HEK293 (cell line): ENCODE measurements at regions not wholly inside any gene's neighbourhood (a gene's known extent, or its start where the extent isn't known, plus 50 kb on each side); places are given as distances from the start of the nearest gene placed in this dataset.

ENCODE experiments used
- CTCF ChIA-PET: fragments of 350-600 bp; formaldehyde crosslinking; extraction: SDS; loops from one replicate; lab custom pipeline; 2021; ENCODE audit warnings: antibody characterized with exemption; lab: Yijun Ruan, JAX
- POLR2A ChIA-PET: fragments of 300-600 bp; formaldehyde crosslinking; extraction: SDS; loops from one replicate; lab custom pipeline; 2020; ENCODE audit warnings: antibody characterized with exemption, inconsistent platforms; lab: Yijun Ruan, JAX
- H3K27ac ChIP-seq: fragments of 200-500 bp; sonication (Bioruptor generic); 2 replicates; pipeline ENCODE4 v1.5.1; 2014; ENCODE audit warnings: low read depth, low read length, control low read depth, inconsistent platforms; ENCODE audit errors: extremely low read depth
- H3K36me3 ChIP-seq, 2 experiments: fragments of 200-500 bp in 1 of 2; sonication (Bioruptor generic) in 1 of 2; 1 replicate in 1 of 2; 2 replicates in 1 of 2; pipeline ENCODE4 v1.5.1; 2014 to 2017; ENCODE audit warnings: inconsistent platforms in 2 of 2, low read length in 2 of 2; ENCODE audit not compliant: control insufficient read depth in 2 of 2, insufficient read depth in 1 of 2
- H3K4me1 ChIP-seq: fragments of 200-500 bp; sonication (Bioruptor generic); 2 replicates; pipeline ENCODE4 v1.5.1; 2014; ENCODE audit warnings: mild to moderate bottlenecking, low read length, inconsistent platforms; ENCODE audit not compliant: control insufficient read depth, insufficient read depth
- H3K4me3 ChIP-seq: 2 replicates; pipeline ENCODE4 v1.5.1; 2011; ENCODE audit warnings: low read depth, mild to moderate bottlenecking, control low read depth, low read length, moderate library complexity
- H3K9me3 ChIP-seq: fragments of 200-500 bp; sonication (Bioruptor generic); 2 replicates; pipeline ENCODE4 v1.5.1; 2014; ENCODE audit warnings: low read depth, low read length, inconsistent platforms; ENCODE audit not compliant: control insufficient read depth, insufficient read depth
- BCL11A ChIP-seq: fragments of 450-650 bp; formaldehyde crosslinking; IDR thresholded peaks from 2 replicates; pipeline ENCODE4 v1.5.1; 2016; ENCODE audit warnings: low read depth, missing biosample characterization, missing genetic modification characterization
- BCL11B ChIP-seq: fragments of 450-650 bp; formaldehyde crosslinking; IDR thresholded peaks from 2 replicates; pipeline ENCODE4 v1.5.1; 2016; ENCODE audit warnings: low read depth, missing biosample characterization, missing genetic modification characterization
- GLI4 ChIP-seq: fragments of 450-650 bp; formaldehyde crosslinking; IDR thresholded peaks from 2 replicates; pipeline ENCODE4 v1.5.1; 2016; ENCODE audit warnings: missing biosample characterization, missing genetic modification characterization
- KLF17 ChIP-seq: fragments of 450-650 bp; formaldehyde crosslinking; IDR thresholded peaks from 2 replicates; pipeline ENCODE4 v1.5.1; 2016; ENCODE audit warnings: missing biosample characterization, missing genetic modification characterization
- TCF7L2 ChIP-seq: IDR thresholded peaks from 2 replicates; pipeline ENCODE4 v1.6.1; 2011; ENCODE audit warnings: low read depth, mild to moderate bottlenecking, inconsistent platforms, low read length, moderate library complexity, borderline replicate concordance
- ZBTB48 ChIP-seq: fragments of 450-650 bp; formaldehyde crosslinking; IDR thresholded peaks from 2 replicates; pipeline ENCODE4 v1.5.1; 2016; ENCODE audit warnings: missing biosample characterization, missing genetic modification characterization
- ZNF157 ChIP-seq: fragments of 450-650 bp; formaldehyde crosslinking; IDR thresholded peaks from 2 replicates; pipeline ENCODE4 v1.5.1; 2016; ENCODE audit warnings: missing biosample characterization, missing genetic modification characterization
- ZNF184 ChIP-seq: fragments of 450-650 bp; IDR thresholded peaks from 2 replicates; pipeline ENCODE4 v1.5.1; 2018; ENCODE audit warnings: missing biosample characterization, mild to moderate bottlenecking, missing genetic modification characterization
- ZNF202 ChIP-seq: fragments of 450-650 bp; formaldehyde crosslinking; IDR thresholded peaks from 2 replicates; pipeline ENCODE4 v1.5.1; 2016; ENCODE audit warnings: missing biosample characterization, missing genetic modification characterization, borderline replicate concordance
- ZNF214 ChIP-seq: fragments of 450-650 bp; formaldehyde crosslinking; IDR thresholded peaks from 2 replicates; pipeline ENCODE4 v1.5.1; 2017; ENCODE audit warnings: missing biosample characterization, mild to moderate bottlenecking, missing genetic modification characterization, borderline replicate concordance
- ZNF391 ChIP-seq: fragments of 450-650 bp; formaldehyde crosslinking; IDR thresholded peaks from 2 replicates; pipeline ENCODE4 v1.5.1; 2016; ENCODE audit warnings: low read depth, missing biosample characterization, missing genetic modification characterization, borderline replicate concordance
- ZNF433 ChIP-seq: fragments of 450-650 bp; formaldehyde crosslinking; IDR thresholded peaks from 2 replicates; pipeline ENCODE4 v1.5.1; 2016; ENCODE audit warnings: missing biosample characterization, missing genetic modification characterization, low read depth
- ZNF449 ChIP-seq: fragments of 450-650 bp; formaldehyde crosslinking; IDR thresholded peaks from 2 replicates; pipeline ENCODE4 v1.5.1; 2017; ENCODE audit warnings: missing biosample characterization, mild to moderate bottlenecking, missing genetic modification characterization, moderate library complexity
- ZNF48 ChIP-seq: fragments of 450-650 bp; formaldehyde crosslinking; IDR thresholded peaks from 2 replicates; pipeline ENCODE4 v1.5.1; 2016; ENCODE audit warnings: missing biosample characterization, missing genetic modification characterization
- ZNF530 ChIP-seq: fragments of 450-650 bp; formaldehyde crosslinking; IDR thresholded peaks from 2 replicates; pipeline ENCODE4 v1.5.1; 2016; ENCODE audit warnings: low read depth, missing biosample characterization, missing genetic modification characterization
- ZNF626 ChIP-seq: fragments of 450-650 bp; sonication (Bioruptor Pico); formaldehyde crosslinking; IDR thresholded peaks from 2 replicates; pipeline ENCODE4 v1.5.1; 2018; ENCODE audit warnings: missing biosample characterization, missing genetic modification characterization, inconsistent platforms
- ZNF677 ChIP-seq: fragments of 450-650 bp; IDR thresholded peaks from 2 replicates; pipeline ENCODE4 v1.5.0; 2018; ENCODE audit warnings: missing biosample characterization, mild to moderate bottlenecking, missing genetic modification characterization, moderate library complexity
- ZNF776 ChIP-seq: fragments of 450-650 bp; formaldehyde crosslinking; IDR thresholded peaks from 2 replicates; pipeline ENCODE4 v1.5.0; 2017; ENCODE audit warnings: missing biosample characterization, missing genetic modification characterization, borderline replicate concordance
- ZNF785 ChIP-seq: fragments of 450-650 bp; formaldehyde crosslinking; IDR thresholded peaks from 2 replicates; pipeline ENCODE4 v1.5.1; 2016; ENCODE audit warnings: missing biosample characterization, missing genetic modification characterization
- ZSCAN5A ChIP-seq: fragments of 450-650 bp; formaldehyde crosslinking; IDR thresholded peaks from 2 replicates; pipeline ENCODE4 v1.5.1; 2016; ENCODE audit warnings: missing biosample characterization, missing genetic modification characterization
- TF ChIP-seq, protein P1 (sequence below): fragments of 450-650 bp; formaldehyde crosslinking; IDR thresholded peaks from 2 replicates; pipeline ENCODE4 v1.5.1; 2016; ENCODE audit warnings: missing biosample characterization, missing genetic modification characterization

- H3K4me1 ChIP-seq = no peaks in the 10 kb centered on the region
- H3K27ac ChIP-seq = no peak overlapping the region
- H3K36me3 ChIP-seq = no peaks in the 10 kb centered on the region
- ChIA-PET CTCF (no interaction called here), POLR2A (no interaction called here)
- no peak overlapping the region for H3K4me3 ChIP-seq
- TF ChIP-seq ZNF785 (tag by site-specific recombination) (no peak), ZNF433 (tag by site-specific recombination) (no peak), ZNF391 (no peak), ZNF202 (tag by site-specific recombination) (no peak), ZNF626 (tag by site-specific recombination) (no peak), ZNF776 (tag by site-specific recombination) (no peak), ZNF449 (tag by site-specific recombination) (no peak), ZNF530 (no peak), GLI4 (tag by site-specific recombination) (no peak), ZNF48 (no peak), ZSCAN5A (no peak), TCF7L2 (no peak), BCL11B (tag by site-specific recombination) (no peak), ZNF157 (tag by site-specific recombination) (no peak), ZBTB48 (tag by site-specific recombination) (no peak), ZNF214 (tag by site-specific recombination) (no peak)
- TF ChIP-seq, protein P1, sequence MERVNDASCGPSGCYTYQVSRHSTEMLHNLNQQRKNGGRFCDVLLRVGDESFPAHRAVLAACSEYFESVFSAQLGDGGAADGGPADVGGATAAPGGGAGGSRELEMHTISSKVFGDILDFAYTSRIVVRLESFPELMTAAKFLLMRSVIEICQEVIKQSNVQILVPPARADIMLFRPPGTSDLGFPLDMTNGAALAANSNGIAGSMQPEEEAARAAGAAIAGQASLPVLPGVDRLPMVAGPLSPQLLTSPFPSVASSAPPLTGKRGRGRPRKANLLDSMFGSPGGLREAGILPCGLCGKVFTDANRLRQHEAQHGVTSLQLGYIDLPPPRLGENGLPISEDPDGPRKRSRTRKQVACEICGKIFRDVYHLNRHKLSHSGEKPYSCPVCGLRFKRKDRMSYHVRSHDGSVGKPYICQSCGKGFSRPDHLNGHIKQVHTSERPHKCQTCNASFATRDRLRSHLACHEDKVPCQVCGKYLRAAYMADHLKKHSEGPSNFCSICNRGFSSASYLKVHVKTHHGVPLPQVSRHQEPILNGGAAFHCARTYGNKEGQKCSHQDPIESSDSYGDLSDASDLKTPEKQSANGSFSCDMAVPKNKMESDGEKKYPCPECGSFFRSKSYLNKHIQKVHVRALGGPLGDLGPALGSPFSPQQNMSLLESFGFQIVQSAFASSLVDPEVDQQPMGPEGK = no peak
- H3K9me3 ChIP-seq = no peaks in the 10 kb centered on the region
Observed at GRCh38 chr3:154588831-154589230, 158.8 kb upstream of the GPR149 start.

DNA sequence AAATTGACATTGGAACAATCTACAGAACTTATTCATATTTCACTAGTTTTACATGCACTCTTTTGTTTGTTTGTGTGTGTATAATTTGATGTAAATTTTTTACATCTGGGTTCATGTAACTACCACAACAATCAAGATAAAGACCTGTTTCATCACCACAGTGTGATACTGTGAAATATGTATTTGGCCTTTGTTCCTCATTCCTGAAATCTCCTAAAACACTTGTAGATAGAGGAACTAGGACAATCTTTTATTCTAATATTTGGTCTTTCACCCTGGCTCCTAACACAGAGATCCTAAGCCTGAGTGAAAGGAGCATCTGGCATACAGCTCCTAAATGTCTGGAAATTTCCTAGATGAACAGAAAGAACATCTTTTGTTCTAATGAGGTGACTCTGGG lies 155.0 kb upstream of the GPR149 start:
- H3K4me3 ChIP-seq = no peak overlapping the region
- no peaks in the 10 kb centered on the region for H3K4me1 ChIP-seq
- ChIA-PET CTCF (no interaction called here), POLR2A (no interaction called here)
- TF ChIP-seq TCF7L2 (no peak), BCL11A (tag by site-specific recombination) (no peak), ZNF184 (tag by site-specific recombination) (no peak), KLF17 (tag by site-specific recombination) (no peak), ZNF677 (no peak)
- no peaks in the 10 kb centered on the region for H3K36me3 ChIP-seq
- H3K27ac ChIP-seq = no peak overlapping the region
- H3K9me3 ChIP-seq = no peaks in the 10 kb centered on the region
